Anterior cingulate cortex (tissue), 58 donors: ENCODE measurements at regions not wholly inside any gene's neighbourhood (a gene's known extent, or its start where the extent isn't known, plus 50 kb on each side); places are given as distances from the start of the nearest gene placed in this dataset.
"Not testable (repeated sequence)": the region's sequence is repeated elsewhere in the genome, so short reads cannot be mapped to it uniquely, and the experiment has no call there.

ENCODE experiments used
- DNase-seq, 58 donors: peaks; one replicate each; lab custom pipeline; 2025; lab: John Stamatoyannopoulos, UW

GRCh38 chr6:50451826-50452400 lies 261.4 kb upstream of the TFAP2D start:
- no peak for DNase-seq

GRCh38 chr6:50455029-50455428 lies 258.3 kb upstream of the TFAP2D start:
- no peak for DNase-seq

GRCh38 chr6:50457351-50457750 lies 256.0 kb upstream of the TFAP2D start:
- no peak for DNase-seq

- DNase-seq, result no peak
Measured at GRCh38 chr6:50461696-50462095, 251.6 kb upstream of the TFAP2D start.

GRCh38 chr6:50463931-50464330 lies 249.4 kb upstream of the TFAP2D start:
- no peak for DNase-seq

- no peak for DNase-seq
Measured at GRCh38 chr6:50467931-50468330, 245.4 kb upstream of the TFAP2D start.

- DNase-seq, result no peak
Measured at GRCh38 chr6:50471041-50471440, 242.3 kb upstream of the TFAP2D start.

GRCh38 chr6:50510361-50510760 lies 203.0 kb upstream of the TFAP2D start:
- DNase-seq, result no peak

- no peak for DNase-seq
Measured at GRCh38 chr6:50520326-50521266, 192.7 kb upstream of the TFAP2D start.

GRCh38 chr6:50524341-50524740 lies 189.0 kb upstream of the TFAP2D start:
- no peak for DNase-seq

- DNase-seq, result no peak
Measured at GRCh38 chr6:50527985-50528384, 185.3 kb upstream of the TFAP2D start.

GRCh38 chr6:50539447-50539846 lies 173.9 kb upstream of the TFAP2D start:
- DNase-seq, result no peak

- DNase-seq, result no peak
Measured at GRCh38 chr6:50541941-50542340, 171.4 kb upstream of the TFAP2D start.

- no peak for DNase-seq
Measured at GRCh38 chr6:50543666-50544065, 169.7 kb upstream of the TFAP2D start.

GRCh38 chr6:50549026-50549425 lies 164.3 kb upstream of the TFAP2D start:
- no peak for DNase-seq

GRCh38 chr6:50549475-50549874 lies 163.9 kb upstream of the TFAP2D start:
- DNase-seq, result no peak

GRCh38 chr6:50555982-50556381 lies 157.3 kb upstream of the TFAP2D start:
- no peak for DNase-seq

- DNase-seq, result no peak
Measured at GRCh38 chr6:50565004-50565403, 148.3 kb upstream of the TFAP2D start.

- DNase-seq, result not testable (repeated sequence)
Measured at GRCh38 chr6:50571230-50571629, 142.1 kb upstream of the TFAP2D start.

- no peak for DNase-seq
Measured at GRCh38 chr6:50585441-50586330, 127.6 kb upstream of the TFAP2D start.

GRCh38 chr6:50586331-50586675 lies 127.0 kb upstream of the TFAP2D start:
- DNase-seq, result no peak
